ENCODE measurements at regions not wholly inside any gene's neighbourhood (a gene's known extent, or its start where the extent isn't known, plus 50 kb on each side); places are given as distances from the start of the nearest gene placed in this dataset.
A peak's percentile ranks its signal among the peaks of the same experiment; 100 is the strongest.

GRCh38 chr17:34452769-34453168 is 89.7 kb upstream of the CCL1 start (continued):
- TF ChIP-seq ATF4 (CRISPR knock-in tag; IDR thresholded peaks at IDR 0.05) (peak; percentile 92), ATF2 (CRISPR knock-in tag; IDR thresholded peaks at IDR 0.05) (no peak), BRF1 (IDR thresholded peaks at IDR 0.05; ENCODE audit: borderline replicate concordance, extremely low read depth, insufficient read length) (no peak), POLR2H (tag; IDR thresholded peaks at IDR 0.05; ENCODE audit: low read depth) (no peak), KDM1A (IDR thresholded peaks at IDR 0.05) (no peak), E2F1 (CRISPR knock-in tag; IDR thresholded peaks at IDR 0.05) (no peak), MTA1 (IDR thresholded peaks at IDR 0.05; ENCODE audit: borderline replicate concordance) (no peak), L3MBTL2 (IDR thresholded peaks at IDR 0.05) (no peak; the same call in none of the 2 replicates), ZNF717 (CRISPR knock-in tag; IDR thresholded peaks at IDR 0.05) (no peak), CHD2 (IDR thresholded peaks at IDR 0.05; ENCODE audit: low read depth, low read length) (no peak), PHB (CRISPR knock-in tag; IDR thresholded peaks at IDR 0.05) (no peak), RHOXF2B (CRISPR knock-in tag; conservative IDR thresholded peaks at IDR 0.05) (no peak), ZNF263 (CRISPR knock-in tag; IDR thresholded peaks at IDR 0.05; ENCODE audit: borderline replicate concordance) (no peak), ZNF165 (CRISPR knock-in tag; IDR thresholded peaks at IDR 0.05; ENCODE audit: borderline replicate concordance) (no peak), CEBPG (CRISPR knock-in tag; IDR thresholded peaks at IDR 0.05) (peak; percentile 20; the same call in 1 of the 2 replicates), CEBPG (tag; conservative IDR thresholded peaks at IDR 0.05 in 1 of 2, IDR thresholded peaks at IDR 0.05 in 1 of 2) (peak; percentile 94 to 95), EP300 (IDR thresholded peaks at IDR 0.05; ENCODE audit: low read length) (peak; percentile 53; the same call in 1 of the 2 replicates), CEBPB (tag; IDR thresholded peaks at IDR 0.05) (peak; percentile 50; the same call in 1 of the 2 replicates), ATF7 (IDR thresholded peaks at IDR 0.05) (peak; percentile 52), MCM3 (IDR thresholded peaks at IDR 0.05) (no peak), ZBTB9 (CRISPR knock-in tag; IDR thresholded peaks at IDR 0.05) (no peak), ZC3H11A (IDR thresholded peaks at IDR 0.05; ENCODE audit: low read depth, low read length) (no peak), HES1 (IDR thresholded peaks at IDR 0.05; ENCODE audit: low read depth) (no peak), HEY1 (CRISPR knock-in tag; IDR thresholded peaks at IDR 0.05; ENCODE audit: borderline replicate concordance) (no peak), TAF7 (tag; IDR thresholded peaks at IDR 0.05) (peak; percentile 28; the same call in 1 of the 2 replicates), SLC30A9 (CRISPR knock-in tag; IDR thresholded peaks at IDR 0.05) (no peak)
